HepG2 (cell line): ENCODE measurements at regions not wholly inside any gene's neighbourhood (a gene's known extent, or its start where the extent isn't known, plus 50 kb on each side); places are given as distances from the start of the nearest gene placed in this dataset.

Source experiments
- ATAC-seq: fragments of 200-7000 bp; cut with Tn5 transposase; 3 replicates; pipeline ENCODE4 v1.9.1; 2020; ENCODE audit warnings: mild to moderate bottlenecking, moderate library complexity
- BruUV-seq: library from RNA; stranded (reverse); fragments of 400-500 nt; replicated peaks from 2 replicates; lab custom pipeline; 2021; lab: Mats Ljungman, UMichigan
- CTCF ChIA-PET: fragments of 300-600 bp; formaldehyde crosslinking; extraction: SDS; loops from one replicate; lab custom pipeline; 2021; ENCODE audit warnings: low total read pairs, inconsistent platforms, low intra/inter-chr PET ratio; lab: Yijun Ruan, JAX
- POLR2A ChIA-PET: fragments of 350-600 bp; sonication (Branson Sonifier 250); formaldehyde crosslinking; loops from one replicate; lab custom pipeline; 2020; ENCODE audit warnings: antibody characterized with exemption, inconsistent platforms; lab: Yijun Ruan, JAX
- DNase-seq: peaks from one replicate; pipeline ENCODE4 v3.0.0-alpha.2; 2015; ENCODE audit warnings: low spot score
- FAIRE-seq: peaks from 3 replicates; lab custom pipeline; 2011; peaks lifted over from hg19 to GRCh38; lab: Jason Lieb, UNC
- H2AFZ ChIP-seq: one replicate; pipeline ENCODE4 v1.6.1; 2011; ENCODE audit warnings: low read length, inconsistent platforms
- H3K27ac ChIP-seq: fragments of 300-600 bp; 3 replicates; pipeline ENCODE4 v1.8.0; 2011; ENCODE audit warnings: mixed run types, mild to moderate bottlenecking, mixed read lengths, low read length, inconsistent platforms; ENCODE audit not compliant: insufficient read depth; ENCODE audit errors: extremely low read length
- H3K27me3 ChIP-seq, 2 experiments: fragments of 200-600 bp in 1 of 2; 2 replicates in 1 of 2; 3 replicates in 1 of 2; pipeline versions ENCODE4 v1.6.0 to v1.8.0; 2011; ENCODE audit warnings: low read length in 2 of 2, mild to moderate bottlenecking in 2 of 2, moderate library complexity in 2 of 2, inconsistent platforms in 1 of 2; ENCODE audit not compliant: insufficient read depth in 2 of 2, control insufficient read depth in 1 of 2
- H3K36me3 ChIP-seq, 2 experiments: fragments of 200-600 bp in 1 of 2; replicated peaks in 1 of 2; 2 replicates in 1 of 2; 3 replicates in 1 of 2; pipeline versions ENCODE4 v1.5.1 to v1.8.0; 2011; ENCODE audit warnings: low read length in 2 of 2, inconsistent platforms in 1 of 2; ENCODE audit not compliant: insufficient read depth in 2 of 2, control insufficient read depth in 1 of 2
- H3K4me1 ChIP-seq: 2 replicates; pipeline ENCODE4 v1.5.1; 2012; ENCODE audit warnings: low read length, inconsistent platforms; ENCODE audit not compliant: insufficient read depth
- H3K4me2 ChIP-seq: 2 replicates; pipeline ENCODE4 v1.6.0; 2011; ENCODE audit warnings: low read depth, low read length, inconsistent platforms
- H3K4me3 ChIP-seq, 3 experiments: fragments of 200-600 bp in 1 of 3; sonication (generic), shearing (Covaris generic) in 1 of 3; replicated peaks in 1 of 3; 2 replicates each; pipeline ENCODE4 v1.5.1; 2011 to 2016; ENCODE audit warnings: low read length in 3 of 3, inconsistent platforms in 2 of 3, low read depth in 2 of 3, mild to moderate bottlenecking in 2 of 3, control low read depth in 1 of 3, mixed read lengths in 1 of 3; ENCODE audit not compliant: insufficient read depth in 1 of 3
- H3K79me2 ChIP-seq: one replicate; pipeline ENCODE4 v1.6.1; 2011; ENCODE audit warnings: low read length, inconsistent platforms; ENCODE audit not compliant: insufficient read depth
- H3K9ac ChIP-seq: 2 replicates; pipeline ENCODE4 v1.6.0; 2011; ENCODE audit warnings: mild to moderate bottlenecking, low read depth, low read length, inconsistent platforms; ENCODE audit not compliant: insufficient read depth
- H3K9me3 ChIP-seq: 2 replicates; pipeline ENCODE4 v1.5.1; 2012; ENCODE audit warnings: mild to moderate bottlenecking, low read length
- H4K20me1 ChIP-seq: 2 replicates; pipeline ENCODE4 v1.6.0; 2011; ENCODE audit warnings: inconsistent platforms, mild to moderate bottlenecking, low read length, moderate library complexity; ENCODE audit not compliant: insufficient read depth
- PRDM10 ChIP-seq: sonication (generic); formaldehyde crosslinking; IDR thresholded peaks from 2 replicates; pipeline ENCODE4 v1.4.0; 2020; ENCODE audit warnings: low read depth, missing genetic modification reagents
- RFXANK ChIP-seq: IDR thresholded peaks from 2 replicates; pipeline ENCODE4 v1.6.1; 2016
- SKIL ChIP-seq: sonication (generic); formaldehyde crosslinking; IDR thresholded peaks from 2 replicates; pipeline ENCODE4 v1.8.0; 2022; ENCODE audit warnings: missing genetic modification reagents, mild to moderate bottlenecking, moderate library complexity, borderline replicate concordance
- SMARCC2 ChIP-seq: fragments of 450-650 bp; IDR thresholded peaks from 2 replicates; pipeline ENCODE4 v1.6.1; 2017; ENCODE audit warnings: antibody characterized with exemption, mild to moderate bottlenecking
- ZFP36L2 ChIP-seq: sonication (generic); formaldehyde crosslinking; IDR thresholded peaks from 2 replicates; pipeline ENCODE4 v1.4.0; 2020; ENCODE audit warnings: missing genetic modification reagents
- WGBS: methylation state at CpG from one replicate; pipeline ENCODE4 v1.1.6; 2017; ENCODE audit warnings: low lambda C conversion rate; 5-methylcytosine and 5-hydroxymethylcytosine counted together
- in situ Hi-C: cut with HindIII; loops from 2 replicates; pipeline ENCODE4 v1.10.0; 2017; ENCODE audit warnings: low pct_unique_long_range_greater_than_20kb; ENCODE audit not compliant: extremely low pct_ligation_motif_present
- intact Hi-C: fragments of 100-400 bp; cut with micrococcal nuclease; formaldehyde crosslinking; loops from one replicate; pipeline ENCODE4 v1.10.0; 2022; ENCODE audit not compliant: unreplicated experiment
- TF ChIP-seq, protein P1 (sequence below): sonication (generic); formaldehyde crosslinking; IDR thresholded peaks from 2 replicates; pipeline ENCODE4 v1.9.0; 2021; ENCODE audit warnings: missing genetic modification reagents, borderline replicate concordance

DNA sequence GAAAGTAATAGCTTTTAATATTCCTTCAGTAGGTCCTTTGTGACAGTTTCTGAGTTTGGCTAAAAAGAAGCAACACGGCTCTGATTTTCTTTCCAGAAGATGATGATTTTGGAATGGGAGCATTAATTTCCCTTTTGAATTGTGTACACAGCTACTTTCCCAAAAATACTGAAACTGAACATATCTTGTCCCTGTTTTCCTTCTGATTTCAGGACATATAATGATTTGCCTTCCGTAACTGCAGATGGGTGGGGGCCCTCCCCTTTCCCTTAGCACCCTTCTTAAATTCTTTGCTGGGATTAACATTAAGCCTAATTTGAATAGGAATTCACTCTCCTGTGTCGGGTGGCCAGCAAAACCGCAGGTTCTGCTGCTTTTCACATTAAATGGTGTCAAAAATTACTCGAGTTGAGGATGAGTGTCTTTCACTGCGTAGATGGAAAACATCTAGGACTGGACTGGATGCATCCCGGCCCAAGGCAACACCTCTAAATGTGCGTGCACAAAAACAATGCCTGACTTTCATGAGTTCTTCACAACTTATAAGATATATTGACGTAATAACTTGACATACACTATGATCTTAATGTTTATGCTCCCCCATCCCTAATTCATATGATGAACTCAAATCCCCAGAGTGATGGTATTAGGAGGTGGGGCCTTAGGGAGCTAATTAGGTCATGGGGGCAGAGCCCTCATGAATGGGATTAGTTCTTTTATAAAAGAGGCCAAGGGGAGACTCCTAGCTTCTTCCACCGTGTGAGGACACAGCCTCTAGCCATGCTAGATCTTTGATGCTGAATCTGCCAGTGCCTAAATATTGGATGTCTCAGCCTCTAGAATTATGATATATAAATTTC, 158.1 kb downstream of the AEBP2 start (continued):
- TF ChIP-seq, protein P1, sequence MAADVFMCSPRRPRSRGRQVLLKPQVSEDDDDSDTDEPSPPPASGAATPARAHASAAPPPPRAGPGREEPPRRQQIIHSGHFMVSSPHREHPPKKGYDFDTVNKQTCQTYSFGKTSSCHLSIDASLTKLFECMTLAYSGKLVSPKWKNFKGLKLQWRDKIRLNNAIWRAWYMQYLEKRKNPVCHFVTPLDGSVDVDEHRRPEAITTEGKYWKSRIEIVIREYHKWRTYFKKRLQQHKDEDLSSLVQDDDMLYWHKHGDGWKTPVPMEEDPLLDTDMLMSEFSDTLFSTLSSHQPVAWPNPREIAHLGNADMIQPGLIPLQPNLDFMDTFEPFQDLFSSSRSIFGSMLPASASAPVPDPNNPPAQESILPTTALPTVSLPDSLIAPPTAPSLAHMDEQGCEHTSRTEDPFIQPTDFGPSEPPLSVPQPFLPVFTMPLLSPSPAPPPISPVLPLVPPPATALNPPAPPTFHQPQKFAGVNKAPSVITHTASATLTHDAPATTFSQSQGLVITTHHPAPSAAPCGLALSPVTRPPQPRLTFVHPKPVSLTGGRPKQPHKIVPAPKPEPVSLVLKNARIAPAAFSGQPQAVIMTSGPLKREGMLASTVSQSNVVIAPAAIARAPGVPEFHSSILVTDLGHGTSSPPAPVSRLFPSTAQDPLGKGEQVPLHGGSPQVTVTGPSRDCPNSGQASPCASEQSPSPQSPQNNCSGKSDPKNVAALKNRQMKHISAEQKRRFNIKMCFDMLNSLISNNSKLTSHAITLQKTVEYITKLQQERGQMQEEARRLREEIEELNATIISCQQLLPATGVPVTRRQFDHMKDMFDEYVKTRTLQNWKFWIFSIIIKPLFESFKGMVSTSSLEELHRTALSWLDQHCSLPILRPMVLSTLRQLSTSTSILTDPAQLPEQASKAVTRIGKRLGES, result no peak
- no peak for TF ChIP-seq SMARCC2

GRCh38 chr12:19605720-19606119, 166.4 kb downstream of the AEBP2 start:
- no peak overlapping the region for H3K4me3 ChIP-seq
- ChIA-PET POLR2A (no interaction called here), CTCF (no interaction called here)
- ATAC-seq, result no peak
- H2AFZ ChIP-seq, result no peak overlapping the region
- intact Hi-C loops, result no loop called here
- no peaks in the 10 kb centered on the region for H3K4me1 ChIP-seq
- no peak overlapping the region for H3K9ac ChIP-seq
- TF ChIP-seq RFXANK (CRISPR knock-in tag), result no peak
- no peak for TF ChIP-seq SKIL (CRISPR knock-in tag)
- no peak for TF ChIP-seq ZFP36L2 (CRISPR knock-in tag)
- TF ChIP-seq PRDM10 (CRISPR knock-in tag), result peak; percentile 69; the same call in 1 of the 2 replicates
- 28% methylated on average over 7 of the region's 7 CpGs for WGBS
- no peak for FAIRE-seq
- no peak overlapping the region for H3K4me2 ChIP-seq
- no peaks in the 10 kb centered on the region for H3K79me2 ChIP-seq
- H4K20me1 ChIP-seq, result no peaks in the 10 kb centered on the region
- in situ Hi-C loops, result no loop called here
- BruUV-seq, result no TSS peak
- no peaks in the 10 kb centered on the region for H3K9me3 ChIP-seq
- H3K36me3 ChIP-seq, result no peaks in the 10 kb centered on the region
- H3K27me3 ChIP-seq, result no peaks in the 10 kb centered on the region; a peak in 2 of 5 replicates
- no peak for DNase-seq
- no peak overlapping the region for H3K27ac ChIP-seq
